AG20443 (cell line): ENCODE measurements at regions not wholly inside any gene's neighbourhood (a gene's known extent, or its start where the extent isn't known, plus 50 kb on each side); places are given as distances from the start of the nearest gene placed in this dataset.

Experiments
- DNase-seq: peaks from one replicate; pipeline ENCODE4 v3.0.0; 2012; ENCODE audit warnings: low spot score, mixed read lengths

GRCh38 chr10:108785011-108785410 lies 1138.3 kb downstream of the XPNPEP1 start:
- no peak for DNase-seq

- no peak for DNase-seq
These were observed 1138.8 kb downstream of the XPNPEP1 start for GRCh38 chr10:108784534-108784933.

- DNase-seq: peak; percentile 17
These were observed 1139.4 kb downstream of the XPNPEP1 start for GRCh38 chr10:108783897-108784296.

GRCh38 chr10:108782411-108782810 lies 1140.9 kb downstream of the XPNPEP1 start:
- DNase-seq: no peak

- no peak for DNase-seq
These were observed 1143.8 kb downstream of the XPNPEP1 start for GRCh38 chr10:108779501-108779900.

GRCh38 chr10:108775911-108776475 lies 1147.3 kb downstream of the XPNPEP1 start:
- no peak for DNase-seq

GRCh38 chr10:108771106-108771505 lies 1152.2 kb downstream of the XPNPEP1 start:
- no peak for DNase-seq

- no peak for DNase-seq
These were observed 1157.5 kb downstream of the XPNPEP1 start for GRCh38 chr10:108765794-108766193.

- no peak for DNase-seq
These were observed 1165.4 kb downstream of the XPNPEP1 start for GRCh38 chr10:108757946-108758345.

GRCh38 chr10:108755646-108756045 lies 1167.7 kb downstream of the XPNPEP1 start:
- no peak for DNase-seq

GRCh38 chr10:108753326-108753725 lies 1170.0 kb downstream of the XPNPEP1 start:
- no peak for DNase-seq

- DNase-seq: no peak
These were observed 1174.3 kb downstream of the XPNPEP1 start for GRCh38 chr10:108749042-108749441.

GRCh38 chr10:108736111-108736510 lies 1187.2 kb downstream of the XPNPEP1 start:
- no peak for DNase-seq

- DNase-seq: no peak
These were observed 1187.9 kb downstream of the XPNPEP1 start for GRCh38 chr10:108735380-108735779.

- no peak for DNase-seq
These were observed 1201.4 kb downstream of the XPNPEP1 start for GRCh38 chr10:108721874-108722273.

- DNase-seq: no peak
These were observed 1207.0 kb downstream of the XPNPEP1 start for GRCh38 chr10:108716352-108716751.

GRCh38 chr10:108709927-108710722 lies 1213.2 kb downstream of the XPNPEP1 start:
- DNase-seq: no peak

GRCh38 chr10:108708363-108708762 lies 1214.9 kb downstream of the XPNPEP1 start:
- no peak for DNase-seq

GRCh38 chr10:108696792-108697477 lies 1226.4 kb downstream of the XPNPEP1 start:
- DNase-seq: no peak

- no peak for DNase-seq
These were observed 1232.2 kb downstream of the XPNPEP1 start for GRCh38 chr10:108691126-108691525.

GRCh38 chr10:108690530-108690929 lies 1232.8 kb downstream of the XPNPEP1 start:
- DNase-seq: no peak

- no peak for DNase-seq
These were observed 1233.4 kb downstream of the XPNPEP1 start for GRCh38 chr10:108689891-108690290.

- DNase-seq: no peak
These were observed 1235.0 kb downstream of the XPNPEP1 start for GRCh38 chr10:108688314-108688713.
